HG02943 (cell line): ENCODE measurements at regions not wholly inside any gene's neighbourhood (a gene's known extent, or its start where the extent isn't known, plus 50 kb on each side); places are given as distances from the start of the nearest gene placed in this dataset.

ENCODE experiments used
- ATAC-seq: cut with Tn5 transposase; IDR thresholded peaks from one replicate; pipeline ENCODE4 v1.9.1; 2021; ENCODE audit warnings: mild to moderate bottlenecking, low read depth, moderate library complexity; ENCODE audit not compliant: unreplicated experiment

DNA sequence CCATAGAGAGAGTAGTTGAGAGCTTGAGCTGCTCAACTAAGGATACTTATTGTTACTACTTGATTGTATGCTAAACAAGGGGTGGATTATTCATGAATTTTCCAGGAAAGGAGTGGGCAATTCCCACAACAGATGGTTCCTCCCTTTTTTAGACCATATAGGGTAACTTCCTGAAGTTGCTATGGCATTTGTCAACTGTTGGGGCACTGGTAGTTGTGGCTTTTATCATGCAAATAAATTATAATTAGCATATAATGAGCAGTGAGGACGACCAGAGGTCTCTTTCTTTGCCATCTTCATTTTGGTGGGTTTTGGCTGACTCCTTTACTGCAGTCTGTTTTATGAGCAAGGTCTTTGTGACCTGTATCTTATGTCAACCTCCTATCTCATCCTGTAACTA lies 1403.5 kb upstream of the PABPC4L start:
- ATAC-seq = no peak

DNA sequence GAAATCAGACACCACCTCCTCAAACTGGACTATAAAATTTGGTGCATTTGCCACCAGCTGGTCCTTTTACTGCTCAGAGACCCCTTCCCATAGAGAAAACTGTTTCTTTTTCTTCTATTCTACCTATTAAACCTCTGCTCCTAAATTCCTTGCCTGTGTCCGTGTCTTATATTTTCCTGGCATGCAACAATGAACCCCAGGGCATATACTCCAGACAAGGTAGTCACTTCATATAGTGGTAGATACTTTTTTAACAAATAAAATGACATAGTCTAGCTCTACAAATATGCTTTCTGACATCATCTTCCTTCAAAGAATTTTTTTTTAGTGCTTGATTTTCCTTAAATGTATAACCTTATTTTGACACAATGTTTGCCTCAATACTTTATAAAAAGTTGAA lies 1402.9 kb upstream of the PABPC4L start:
- ATAC-seq = no peak

DNA sequence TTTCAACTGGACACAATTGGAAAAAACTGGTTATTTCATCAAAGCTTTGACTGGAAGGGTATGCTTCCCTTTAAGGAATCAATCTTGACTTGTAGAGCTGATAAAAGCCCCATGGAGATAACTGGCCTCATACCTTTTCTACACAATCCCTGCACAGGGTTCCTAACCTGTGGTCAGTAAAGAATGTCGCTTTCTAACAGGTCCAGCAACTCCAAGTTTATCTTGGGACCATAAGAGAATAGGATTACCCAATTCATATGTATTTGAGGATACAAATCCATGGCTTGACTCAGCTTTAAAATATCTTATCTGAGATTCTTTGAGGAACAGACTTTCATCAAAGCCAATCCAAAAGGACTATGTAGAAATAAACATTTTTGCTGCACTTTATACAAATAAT lies 1399.8 kb upstream of the PABPC4L start:
- no peak for ATAC-seq

DNA sequence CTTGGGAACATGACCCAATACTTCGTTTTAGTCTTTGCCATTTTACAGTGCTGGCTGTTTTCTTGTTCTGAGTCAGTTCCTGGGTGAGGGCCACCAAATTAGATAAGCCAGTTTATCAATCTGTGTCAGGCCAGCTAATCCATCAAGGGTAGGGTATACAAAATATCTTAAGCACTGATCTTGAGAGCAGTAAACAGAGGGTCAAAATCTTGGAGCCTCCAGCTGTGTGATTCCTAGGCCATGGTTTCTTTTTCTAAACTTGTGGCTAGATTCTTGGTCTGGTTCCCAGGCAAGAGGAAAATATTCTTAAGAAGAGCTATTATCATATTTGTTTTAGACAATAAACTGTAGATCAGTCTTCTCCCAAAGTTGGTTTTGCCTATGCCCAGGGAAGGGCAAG lies 1396.6 kb upstream of the PABPC4L start:
- ATAC-seq = no peak

DNA sequence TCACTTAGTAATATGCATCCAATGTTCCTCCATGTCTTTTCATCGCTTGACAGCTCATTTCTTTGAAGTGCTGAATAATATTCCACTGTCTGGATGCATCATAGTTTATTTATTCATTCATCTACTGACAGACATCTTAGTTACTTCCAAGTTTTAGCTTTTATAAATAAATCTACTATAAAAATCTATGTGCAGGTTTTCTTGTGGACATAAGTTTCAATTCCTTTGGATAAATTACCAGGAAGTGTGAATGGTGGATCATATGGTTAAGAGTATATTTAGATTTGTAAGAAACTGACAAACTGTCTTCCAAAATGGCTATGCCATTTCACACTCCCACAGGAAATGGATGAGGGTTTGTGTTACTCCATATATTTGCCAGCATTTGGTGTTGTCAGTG lies 1392.9 kb upstream of the PABPC4L start:
- ATAC-seq = no peak

DNA sequence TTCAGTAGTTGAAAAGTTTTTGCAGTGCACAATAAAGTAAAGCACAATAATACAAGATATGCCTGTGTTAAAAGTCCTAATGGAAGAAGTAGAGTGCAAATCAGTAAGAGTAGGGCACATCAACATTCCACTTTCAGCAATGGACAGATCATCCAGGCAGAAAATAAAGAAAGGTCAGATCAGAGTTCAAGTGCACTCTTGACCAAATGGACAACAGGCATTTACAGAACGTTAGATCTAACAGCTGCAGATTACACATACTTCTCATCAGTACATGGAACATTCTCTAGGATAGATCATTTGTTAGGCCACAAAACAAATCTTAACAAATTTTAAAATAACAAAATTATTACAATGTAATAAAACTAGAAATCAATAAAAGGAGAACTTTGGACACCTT lies 1373.5 kb upstream of the PABPC4L start:
- ATAC-seq = no peak

DNA sequence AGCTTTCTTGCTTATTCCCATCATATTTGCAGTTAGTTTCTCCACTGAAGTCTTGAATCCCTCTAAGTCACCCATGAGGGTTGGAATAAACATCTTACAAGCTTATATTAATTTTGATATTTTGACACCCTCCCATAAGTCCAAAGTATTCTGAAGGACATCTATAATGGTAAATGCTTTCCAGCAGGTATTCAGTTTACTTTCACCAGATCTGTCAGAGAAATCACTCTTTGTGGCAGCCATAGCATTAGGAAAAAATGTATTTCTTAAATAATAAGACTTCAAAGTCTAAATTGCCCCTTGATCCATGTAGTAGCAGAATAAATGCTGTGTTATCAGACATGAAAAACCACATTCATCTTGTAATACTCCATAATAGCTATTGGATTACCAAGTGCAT lies 1371.7 kb upstream of the PABPC4L start:
- no peak for ATAC-seq

DNA sequence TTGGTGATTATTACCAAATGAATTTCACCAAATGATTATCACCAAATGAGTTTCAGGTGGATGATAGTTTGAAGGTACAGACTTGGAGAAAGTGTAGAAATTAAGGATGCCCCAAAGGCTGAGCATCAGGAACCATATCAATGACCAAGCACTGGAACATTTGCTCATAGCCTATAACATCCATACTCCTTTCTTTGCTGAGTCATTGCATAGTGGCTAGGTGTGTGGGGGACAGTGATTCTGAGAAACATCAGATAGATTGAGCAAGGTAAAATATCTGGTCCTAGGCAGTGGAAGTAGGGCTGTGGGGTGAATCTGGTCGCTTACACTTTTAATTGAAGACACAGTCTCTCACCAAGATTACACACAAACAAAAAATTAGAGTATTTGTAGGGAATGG lies 1362.5 kb upstream of the PABPC4L start:
- no peak for ATAC-seq

DNA sequence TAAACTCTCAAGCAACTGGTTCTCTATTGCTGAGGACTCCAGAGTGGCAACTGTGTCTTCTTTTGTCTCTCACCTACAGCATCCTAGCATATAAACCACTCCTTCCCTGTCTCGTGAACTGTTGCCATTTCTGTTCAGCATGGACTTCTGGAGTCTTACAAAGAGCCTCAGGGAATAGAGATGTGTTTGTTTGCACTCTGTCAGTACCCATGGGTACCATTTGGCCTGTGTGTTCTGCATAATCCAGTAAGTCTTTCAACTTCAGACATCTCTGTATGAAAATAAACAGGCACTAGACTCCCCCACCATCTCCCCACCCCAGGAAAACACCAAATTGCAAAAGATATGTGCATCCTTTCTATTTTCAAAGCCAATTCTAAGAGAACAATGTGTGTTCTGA lies 1351.6 kb upstream of the PABPC4L start:
- ATAC-seq = no peak

DNA sequence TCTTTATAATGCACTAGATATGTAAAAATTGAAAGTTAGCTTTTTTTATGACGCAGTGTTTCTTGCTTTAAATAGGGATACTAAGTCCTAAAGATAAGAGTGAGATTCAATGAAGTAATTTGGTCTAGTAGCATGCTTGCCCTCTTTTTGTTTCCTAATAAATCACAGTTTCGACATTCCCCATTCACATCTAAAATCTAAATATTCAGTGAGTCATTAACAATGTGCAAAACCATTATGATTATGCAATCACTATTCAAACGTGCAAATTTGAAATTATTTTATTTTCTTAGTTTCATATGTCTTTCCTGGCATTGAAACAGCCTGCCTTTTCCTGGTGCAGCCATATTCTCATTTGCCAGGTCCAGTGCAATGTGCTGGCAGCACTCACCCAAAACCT lies 1350.5 kb upstream of the PABPC4L start:
- ATAC-seq = no peak

DNA sequence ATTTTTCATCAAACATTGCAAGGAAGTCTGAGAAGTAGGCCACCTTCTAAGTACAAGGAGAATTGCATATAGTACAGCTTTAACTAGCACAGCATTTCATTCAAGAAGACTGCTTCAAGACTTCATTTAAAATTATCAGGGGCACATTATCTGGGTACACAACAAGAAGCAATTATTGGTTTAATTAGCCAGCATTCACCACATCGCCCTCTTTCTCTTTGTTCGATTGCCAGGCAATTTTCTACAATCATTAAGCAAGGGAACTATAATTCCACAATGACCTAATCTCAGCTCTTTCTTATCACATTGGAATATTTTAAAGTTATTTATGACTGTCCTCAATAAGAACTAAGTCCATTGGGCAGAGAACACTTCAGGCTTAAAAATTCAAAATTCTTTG lies 1347.1 kb upstream of the PABPC4L start:
- no peak for ATAC-seq

DNA sequence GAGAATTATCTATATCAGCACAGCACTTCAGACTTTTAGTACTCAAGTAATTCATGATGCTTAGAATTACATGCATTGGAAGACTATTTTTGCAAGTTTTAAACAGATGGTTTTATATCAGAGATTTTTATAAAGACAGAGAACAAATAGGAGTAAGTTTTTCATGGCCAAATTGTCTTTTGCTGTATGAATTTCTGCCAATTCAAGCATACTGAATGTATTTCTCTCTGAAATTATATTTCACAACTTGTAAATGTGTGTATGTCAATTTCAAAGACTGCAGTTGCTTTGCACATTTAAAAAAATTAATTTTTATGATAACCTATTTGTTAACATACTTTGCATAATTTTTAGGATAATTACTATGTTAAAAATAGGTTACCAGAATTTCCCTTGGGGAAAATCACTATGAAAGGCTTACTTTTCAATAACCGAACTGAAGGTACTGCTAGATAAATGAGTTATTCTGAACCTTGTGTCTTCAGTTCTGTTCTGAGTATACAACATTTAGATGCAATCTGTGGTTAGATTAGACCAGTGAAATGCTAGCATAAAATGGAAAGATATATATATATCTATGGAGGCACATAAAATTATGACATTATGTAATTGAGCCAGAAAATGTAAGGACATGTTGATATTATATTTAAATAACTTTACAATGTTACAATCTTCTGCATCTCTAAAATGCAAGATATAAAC lies 1344.2 kb upstream of the PABPC4L start:
- ATAC-seq = no peak

DNA sequence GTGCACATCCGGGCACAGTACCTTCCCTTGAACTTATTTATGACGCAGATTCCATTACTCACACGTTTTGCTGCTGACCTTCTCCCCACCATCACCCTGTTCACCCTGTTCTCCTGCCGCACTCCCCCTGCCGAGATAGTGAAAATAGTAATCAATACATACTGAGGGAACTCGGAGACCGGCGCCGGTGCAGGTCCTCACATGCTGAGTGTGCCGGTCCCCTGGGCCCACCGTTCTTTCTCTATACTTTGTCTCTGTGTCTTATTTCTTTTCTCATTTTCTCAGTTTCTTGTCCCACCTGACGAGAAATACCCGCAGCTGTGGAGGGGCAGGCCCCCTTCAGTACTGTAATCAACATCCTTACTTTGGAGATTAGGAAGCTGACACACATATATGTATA lies 1337.1 kb upstream of the PABPC4L start:
- ATAC-seq = no peak

DNA sequence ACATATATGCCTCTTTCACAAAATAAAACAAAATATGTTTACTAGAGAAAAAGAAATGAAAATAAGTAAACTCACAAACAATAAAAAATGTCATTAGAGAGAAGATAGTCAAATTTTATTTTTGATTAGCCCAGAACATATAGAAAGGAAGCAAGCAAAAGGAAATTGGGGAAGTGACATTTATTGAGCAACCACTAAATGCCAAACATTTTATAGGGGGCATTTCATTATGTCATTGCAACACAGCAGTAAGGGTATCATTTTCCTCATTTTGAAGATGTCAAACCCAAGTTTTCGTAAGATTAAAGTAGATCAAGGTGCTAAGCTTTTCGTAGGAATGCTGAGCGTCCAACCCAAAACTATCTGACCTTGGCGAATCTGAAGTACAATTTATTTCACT lies 1331.5 kb upstream of the PABPC4L start:
- no peak for ATAC-seq

DNA sequence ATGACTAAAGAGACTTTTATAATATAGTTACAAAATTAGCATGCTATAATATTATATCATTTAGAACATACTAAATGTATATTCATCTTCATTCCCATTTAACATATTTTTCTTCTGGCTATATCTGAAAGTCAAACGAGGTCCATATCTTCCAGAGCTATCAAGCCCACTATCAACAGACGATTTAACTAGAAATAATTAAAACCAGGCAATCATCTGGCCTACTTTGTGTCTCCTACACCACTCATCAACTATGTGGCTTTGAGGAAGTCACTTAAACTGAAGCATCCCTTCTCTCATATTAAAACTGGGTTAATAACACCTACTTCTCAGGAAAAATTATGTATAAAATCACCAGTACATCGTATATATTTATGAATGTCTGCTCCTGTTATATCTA lies 1330.5 kb upstream of the PABPC4L start:
- ATAC-seq = no peak

DNA sequence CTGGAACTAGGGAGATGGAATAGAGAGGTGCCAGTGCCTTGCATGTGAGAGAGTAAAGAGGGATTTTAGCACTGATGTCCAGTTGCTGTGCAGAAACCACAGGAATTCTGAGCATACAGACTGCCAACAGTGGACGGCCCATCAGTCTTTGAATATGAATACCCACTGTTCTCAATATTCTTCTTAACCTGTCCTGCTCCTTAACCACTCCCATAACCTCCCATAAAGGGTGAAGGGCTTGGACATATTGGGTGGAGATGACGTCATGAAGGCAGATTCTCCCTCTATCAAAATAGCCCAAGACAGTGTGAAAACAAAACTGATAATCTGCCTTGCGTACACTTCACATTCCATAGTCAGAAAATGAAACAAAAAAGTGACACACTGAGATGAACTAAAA lies 1313.7 kb upstream of the PABPC4L start:
- no peak for ATAC-seq

DNA sequence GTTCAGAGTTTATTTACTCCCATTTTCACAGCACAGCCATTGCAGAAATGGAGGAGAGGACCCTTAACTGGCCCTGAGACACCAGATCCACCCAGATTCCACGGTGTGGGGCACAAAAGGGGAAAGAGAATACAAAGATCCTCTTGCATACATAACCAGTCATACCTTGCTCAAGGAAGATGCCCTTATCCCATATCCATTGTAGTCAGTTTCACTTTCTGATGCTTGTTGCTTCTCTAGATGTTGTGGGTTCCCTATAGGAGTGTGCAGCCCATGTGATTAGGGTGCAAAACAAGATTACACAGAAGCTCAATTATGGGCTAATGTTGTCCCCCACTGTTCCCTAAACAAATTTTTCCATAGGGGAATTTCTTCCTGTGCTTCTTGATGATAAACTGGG lies 1309.0 kb upstream of the PABPC4L start:
- ATAC-seq = no peak

DNA sequence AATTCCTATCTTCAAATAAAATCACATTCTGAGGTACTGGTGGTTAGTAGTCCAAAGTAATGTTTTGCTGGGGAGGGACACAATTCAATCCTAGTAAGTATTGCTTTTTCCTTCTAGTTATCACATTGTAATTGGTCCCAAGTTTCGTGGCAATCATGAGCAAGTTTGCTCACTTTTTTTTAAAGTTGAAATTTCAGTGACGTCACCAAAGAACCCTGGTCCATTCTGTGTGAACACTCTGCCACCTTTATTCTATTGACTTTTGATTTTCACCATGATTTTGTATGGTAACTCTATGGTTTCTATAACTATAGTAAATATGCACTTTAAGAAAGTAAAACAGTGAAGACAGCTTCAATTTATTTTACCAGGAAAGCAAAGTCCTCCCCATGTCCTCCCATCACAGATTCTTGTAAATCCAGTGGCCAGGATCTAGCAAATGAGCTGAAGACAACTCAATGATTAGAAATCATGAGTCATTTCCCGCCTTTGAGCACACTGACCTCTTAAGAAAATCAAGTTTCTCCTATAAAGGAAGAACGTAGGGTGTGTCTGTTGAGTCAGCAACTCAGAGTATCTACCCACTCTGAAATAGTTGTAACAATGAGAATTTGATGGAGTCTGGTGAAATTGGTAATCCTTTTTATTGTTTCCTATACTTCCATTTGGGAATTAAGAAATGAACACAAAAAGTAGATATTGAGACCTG lies 1306.6 kb upstream of the PABPC4L start:
- ATAC-seq = no peak

DNA sequence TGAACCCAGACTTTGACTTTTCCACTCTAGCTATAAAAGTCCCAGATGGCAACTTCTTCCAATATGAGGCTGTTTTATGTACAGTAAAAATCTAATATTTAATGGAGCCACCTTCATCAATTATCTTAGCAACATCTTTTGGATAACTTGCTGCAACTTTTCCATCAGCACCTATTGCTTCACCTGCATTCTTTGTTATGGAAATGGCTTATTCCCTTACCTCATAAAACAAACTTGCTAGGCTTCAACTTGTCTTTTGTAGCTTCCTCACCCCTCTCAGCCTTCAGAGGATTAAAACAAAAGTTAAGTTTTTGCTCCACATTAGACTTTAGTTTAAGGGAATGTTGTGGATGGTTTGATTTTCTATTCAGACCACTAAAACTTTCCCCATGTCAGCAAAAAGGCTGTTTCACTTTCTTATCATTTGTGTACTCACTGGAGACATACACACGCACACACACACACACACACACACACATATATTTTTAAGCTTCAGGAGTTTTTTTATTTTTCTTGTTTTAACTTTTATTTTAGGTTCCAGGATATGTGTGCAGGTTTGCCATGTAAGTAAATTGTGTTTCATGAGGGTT lies 1296.1 kb upstream of the PABPC4L start:
- ATAC-seq = no peak

DNA sequence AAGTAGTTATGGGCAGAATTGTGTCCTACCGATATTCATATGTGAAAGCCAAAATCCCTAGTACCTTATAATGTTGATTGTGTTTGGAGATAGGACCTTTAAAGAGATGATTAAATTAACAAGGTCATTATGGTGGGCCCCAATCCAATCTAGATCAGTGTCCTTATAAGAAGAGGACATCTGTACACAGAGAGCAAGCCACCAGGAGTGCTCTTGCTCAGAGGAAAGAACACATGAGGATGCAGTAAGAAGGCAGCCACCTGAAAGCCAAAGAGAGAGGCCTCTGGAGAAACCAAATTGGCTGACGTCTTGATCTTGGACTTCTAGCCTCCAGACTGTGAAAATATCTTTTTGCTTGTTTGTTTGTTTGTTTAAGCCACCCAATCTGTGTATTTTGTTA lies 1290.8 kb upstream of the PABPC4L start:
- no peak for ATAC-seq

DNA sequence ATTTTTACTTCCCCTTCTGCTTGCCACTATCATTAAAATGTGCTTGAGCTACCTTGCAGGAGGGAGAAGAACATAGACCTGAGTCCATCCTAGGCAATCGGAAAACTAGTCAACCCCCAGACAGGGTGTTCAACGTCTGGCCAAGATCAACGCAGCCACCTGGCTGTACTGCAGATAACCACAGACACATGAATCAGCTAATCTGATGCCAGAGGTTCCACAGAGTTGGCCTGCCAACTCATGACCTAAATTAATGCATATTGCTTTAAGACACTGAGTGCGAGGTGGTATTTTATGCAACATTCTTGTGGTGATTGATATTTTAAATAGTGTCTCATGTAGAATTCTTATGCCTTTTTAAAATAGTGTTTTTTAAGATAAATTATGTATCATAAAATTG lies 1283.8 kb upstream of the PABPC4L start:
- ATAC-seq = no peak

DNA sequence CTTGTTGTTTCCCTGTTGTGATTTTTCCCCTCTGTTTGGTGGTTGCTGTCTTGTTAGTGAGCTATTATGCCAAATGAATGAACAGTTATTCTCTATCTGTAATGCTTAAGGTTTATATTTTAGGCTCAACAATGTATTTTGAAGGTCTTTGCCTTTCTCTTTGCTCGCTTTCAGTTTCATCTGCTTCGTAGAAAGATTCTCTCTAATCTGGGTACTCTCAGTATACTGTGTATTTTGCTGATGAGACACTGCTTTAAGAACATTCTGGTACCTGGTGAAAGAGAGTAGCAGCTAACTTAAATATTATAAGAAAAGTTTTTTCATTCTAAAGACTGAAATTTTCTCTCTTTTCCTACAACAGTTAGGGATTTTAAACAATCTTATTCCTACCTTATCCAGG lies 1274.7 kb upstream of the PABPC4L start:
- ATAC-seq = no peak
